NCI-H2081 treated with DMSO at 0.1 percent for 48 hours (cell line): ENCODE measurements at regions not wholly inside any gene's neighbourhood (a gene's known extent, or its start where the extent isn't known, plus 50 kb on each side); places are given as distances from the start of the nearest gene placed in this dataset.
A peak's percentile ranks its signal among the peaks of the same experiment; 100 is the strongest.

Source experiments
- DNase-seq: peaks from one replicate; lab custom pipeline; 2025; lab: John Stamatoyannopoulos, UW

- DNase-seq, result no peak
Measured at GRCh38 chr1:48164571-48164970, 57.9 kb upstream of the SLC5A9 start.

GRCh38 chr1:48160486-48161132 lies 61.9 kb upstream of the SLC5A9 start:
- DNase-seq, result no peak

GRCh38 chr1:48139275-48139674 lies 83.2 kb upstream of the SLC5A9 start:
- no peak for DNase-seq

GRCh38 chr1:48127735-48128685 lies 94.5 kb upstream of the SLC5A9 start:
- DNase-seq, result no peak

DNA sequence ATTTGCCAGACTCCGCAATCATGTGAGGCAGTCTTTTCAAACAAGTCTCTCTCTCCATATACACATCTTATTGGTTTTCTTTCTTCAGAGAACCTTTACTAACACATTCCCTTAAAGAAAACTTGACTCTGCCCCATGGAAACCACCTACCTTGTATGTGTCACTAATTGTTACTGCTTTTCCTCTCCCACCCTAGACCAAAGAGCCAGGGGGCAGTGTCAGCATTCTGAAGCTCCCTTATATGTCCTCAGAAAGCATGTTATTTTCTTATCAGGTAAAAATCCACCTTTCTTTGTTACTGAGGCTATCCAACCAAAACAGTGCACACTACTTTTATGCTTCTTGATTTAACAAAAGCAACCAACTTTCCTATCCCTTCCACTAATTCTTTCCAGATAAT lies 98.9 kb upstream of the SLC5A9 start:
- DNase-seq, result no peak

- DNase-seq, result no peak
Measured at GRCh38 chr1:48121955-48122354, 100.6 kb upstream of the SLC5A9 start.

DNA sequence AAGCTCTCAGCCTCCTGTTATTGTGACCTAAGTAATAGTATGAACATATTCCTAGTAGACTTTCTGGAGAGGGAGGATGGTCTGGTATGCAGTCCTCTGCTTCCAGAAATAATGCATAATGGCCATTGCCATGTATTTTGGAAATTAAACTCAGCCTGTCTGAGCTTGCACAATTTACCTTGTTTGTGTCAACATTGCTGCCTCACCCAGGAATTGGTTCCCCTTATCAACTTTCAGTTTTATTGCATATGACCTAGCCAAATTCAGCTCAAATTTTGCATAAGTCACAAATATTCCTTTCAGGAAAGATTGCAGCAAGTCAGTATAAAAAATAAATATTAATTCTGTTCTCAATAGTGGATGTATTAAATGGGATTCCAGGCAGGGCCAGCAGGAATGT lies 101.9 kb upstream of the SLC5A9 start:
- no peak for DNase-seq

- no peak for DNase-seq
Measured at GRCh38 chr1:48115835-48116234, 106.7 kb upstream of the SLC5A9 start.

DNA sequence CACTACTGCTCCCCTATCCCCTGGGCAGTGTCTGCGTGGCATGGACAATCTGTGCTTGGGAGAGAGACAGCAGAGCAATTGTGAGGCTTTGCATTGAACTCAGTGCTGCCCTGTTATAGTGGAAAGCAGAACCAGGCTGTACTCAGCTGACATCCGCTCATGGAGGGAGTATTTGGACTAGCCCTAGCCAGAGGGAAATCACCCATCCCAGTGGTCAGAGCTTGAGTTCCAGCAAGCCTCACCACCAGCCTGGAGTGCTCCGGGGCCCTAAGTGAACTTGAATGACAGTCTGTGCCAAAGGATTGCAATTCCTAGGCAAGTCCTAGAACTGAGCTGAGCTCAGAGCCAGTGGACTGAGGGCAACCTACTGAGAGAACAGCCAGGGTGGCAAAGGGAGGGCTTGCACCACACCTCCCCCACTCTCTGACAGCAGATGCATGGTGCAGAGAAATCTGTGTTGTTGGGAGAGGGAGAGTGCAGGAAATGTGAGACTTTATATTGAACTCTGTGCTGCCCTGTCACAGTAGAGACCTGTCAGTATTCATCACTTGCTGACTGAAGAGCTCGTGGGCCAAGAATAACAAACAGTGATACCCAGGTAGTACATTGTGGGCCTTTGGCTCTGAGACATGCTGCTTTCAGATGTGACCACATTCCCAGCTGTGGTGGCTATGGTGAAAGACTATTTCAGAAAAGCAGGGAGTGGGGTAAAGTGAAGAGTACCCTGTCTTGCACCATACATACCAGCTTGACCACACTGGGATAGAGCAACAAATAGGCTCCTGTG lies 107.7 kb upstream of the SLC5A9 start:
- no peak for DNase-seq

DNA sequence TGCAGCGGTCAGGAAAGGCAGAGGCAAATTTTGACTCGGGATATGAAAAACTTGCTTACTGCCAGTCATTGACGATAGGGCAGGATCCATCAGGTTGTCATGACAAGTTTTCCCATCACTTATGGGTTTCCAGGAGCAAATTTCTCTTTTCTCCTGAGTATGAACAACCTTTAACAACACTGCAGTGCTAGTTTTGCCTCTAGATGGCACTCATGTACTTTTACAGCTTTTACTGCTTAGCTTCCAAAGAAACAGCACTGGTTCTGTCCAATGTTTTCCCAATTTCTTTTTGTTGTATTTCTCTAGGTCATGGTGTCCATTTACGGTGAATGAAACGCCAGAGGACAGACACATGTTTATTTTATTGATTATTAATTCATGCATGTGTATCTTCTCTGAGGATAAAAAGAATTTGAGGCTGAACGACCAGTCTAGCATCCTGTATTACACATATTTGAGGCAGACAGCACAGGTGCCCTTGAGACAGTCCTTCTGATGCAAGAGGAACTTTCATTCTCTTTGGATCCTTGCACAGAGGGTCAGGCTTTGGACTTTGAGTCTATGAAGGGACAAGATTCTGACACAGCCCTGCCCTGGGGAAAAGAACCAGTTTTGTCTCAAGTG lies 112.3 kb upstream of the TRABD2B start:
- DNase-seq, result peak; percentile 23

GRCh38 chr1:48107516-48107915 lies 110.3 kb upstream of the TRABD2B start:
- no peak for DNase-seq

DNA sequence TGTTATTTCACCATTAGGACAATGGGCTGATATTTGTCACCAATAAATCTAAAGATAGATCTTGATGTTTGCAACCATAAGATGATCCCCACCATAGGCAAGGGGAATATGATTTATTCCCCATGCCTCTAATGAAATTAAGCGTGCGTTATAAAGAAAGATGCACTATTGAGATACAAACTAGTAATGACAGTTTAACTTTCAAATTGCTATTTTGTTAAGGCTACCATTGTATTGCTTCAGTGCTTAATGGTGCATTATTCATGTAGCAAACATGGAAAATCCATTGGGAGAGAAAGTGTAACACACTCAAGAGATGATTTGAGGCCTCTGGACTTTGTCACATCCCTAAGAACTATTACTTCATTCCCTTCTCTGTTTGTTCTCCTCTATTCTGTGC lies 108.9 kb upstream of the TRABD2B start:
- DNase-seq, result no peak

DNA sequence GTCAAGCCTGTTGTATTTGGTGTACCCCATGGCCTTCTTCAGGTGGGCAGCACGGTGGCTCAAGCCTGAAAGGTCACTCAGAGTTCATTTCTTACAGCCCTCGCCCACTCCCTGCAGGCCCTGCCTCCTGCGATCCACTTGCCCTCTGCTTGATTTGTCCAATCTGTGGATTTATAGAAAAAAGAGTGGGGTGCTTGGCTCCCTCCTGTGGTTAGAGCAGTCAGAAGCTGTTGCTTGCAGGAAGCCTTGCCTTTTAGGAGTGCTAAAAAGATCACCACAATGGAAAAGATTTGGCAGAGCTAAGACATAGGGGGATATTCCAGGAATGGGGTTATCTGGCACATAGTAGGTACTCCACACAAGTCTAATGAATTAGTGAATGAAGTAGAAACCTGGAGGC lies 108.0 kb upstream of the TRABD2B start:
- DNase-seq, result no peak

DNA sequence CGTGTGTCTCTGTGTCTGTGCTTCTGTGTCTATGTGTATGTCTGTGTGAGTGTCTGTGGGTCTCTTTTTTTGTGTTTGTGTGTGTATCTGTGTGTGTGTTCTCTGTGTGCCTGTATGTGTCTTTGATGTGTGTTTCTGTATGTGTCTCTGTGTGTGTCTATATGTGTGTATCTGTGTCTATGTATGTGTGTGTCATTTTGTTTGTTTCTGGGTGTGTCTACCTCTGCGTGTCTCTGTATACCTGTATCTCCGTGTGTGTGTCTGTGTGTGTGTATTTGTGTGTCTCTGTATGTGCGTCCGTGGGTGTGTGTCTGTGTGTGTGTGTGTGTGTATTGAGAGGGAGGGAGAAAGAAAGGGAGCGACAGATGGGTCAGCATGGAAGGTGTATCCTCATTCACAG lies 106.3 kb upstream of the TRABD2B start:
- no peak for DNase-seq

GRCh38 chr1:48102766-48103165 lies 105.6 kb upstream of the TRABD2B start:
- no peak for DNase-seq

DNA sequence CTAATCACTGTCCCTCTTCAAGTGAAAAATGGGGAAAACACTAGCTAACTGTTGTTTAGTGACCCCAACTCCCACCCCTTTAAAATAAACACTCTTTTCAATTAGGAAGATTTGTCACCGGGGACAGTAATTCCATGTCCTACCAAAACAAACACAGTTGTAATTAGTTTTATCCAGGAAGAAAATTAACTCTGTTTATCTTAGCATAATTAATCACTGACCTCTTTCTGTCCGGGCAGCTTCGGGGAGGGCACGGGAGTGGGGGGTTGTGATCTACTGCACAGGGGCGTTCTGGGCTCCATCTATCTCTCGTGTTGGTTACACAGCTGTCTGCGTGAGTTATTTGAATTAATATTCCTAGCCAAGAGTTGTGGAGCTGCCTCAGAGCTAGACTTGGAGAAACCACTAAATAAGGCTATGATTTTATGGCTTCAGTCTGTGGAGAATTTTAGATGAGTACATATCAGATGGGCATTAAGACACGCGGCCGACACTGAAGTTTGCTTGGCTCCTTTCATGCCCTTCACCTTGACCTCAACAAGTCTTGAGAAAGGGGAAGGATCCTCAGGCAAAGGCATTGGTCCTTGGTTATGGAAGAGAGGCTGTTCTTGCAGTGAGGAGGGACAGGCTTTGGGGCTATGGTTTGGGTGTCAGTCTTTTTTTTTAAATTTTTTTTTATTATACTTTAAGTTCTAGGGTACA lies 102.0 kb upstream of the TRABD2B start:
- peak; percentile 8 for DNase-seq

DNA sequence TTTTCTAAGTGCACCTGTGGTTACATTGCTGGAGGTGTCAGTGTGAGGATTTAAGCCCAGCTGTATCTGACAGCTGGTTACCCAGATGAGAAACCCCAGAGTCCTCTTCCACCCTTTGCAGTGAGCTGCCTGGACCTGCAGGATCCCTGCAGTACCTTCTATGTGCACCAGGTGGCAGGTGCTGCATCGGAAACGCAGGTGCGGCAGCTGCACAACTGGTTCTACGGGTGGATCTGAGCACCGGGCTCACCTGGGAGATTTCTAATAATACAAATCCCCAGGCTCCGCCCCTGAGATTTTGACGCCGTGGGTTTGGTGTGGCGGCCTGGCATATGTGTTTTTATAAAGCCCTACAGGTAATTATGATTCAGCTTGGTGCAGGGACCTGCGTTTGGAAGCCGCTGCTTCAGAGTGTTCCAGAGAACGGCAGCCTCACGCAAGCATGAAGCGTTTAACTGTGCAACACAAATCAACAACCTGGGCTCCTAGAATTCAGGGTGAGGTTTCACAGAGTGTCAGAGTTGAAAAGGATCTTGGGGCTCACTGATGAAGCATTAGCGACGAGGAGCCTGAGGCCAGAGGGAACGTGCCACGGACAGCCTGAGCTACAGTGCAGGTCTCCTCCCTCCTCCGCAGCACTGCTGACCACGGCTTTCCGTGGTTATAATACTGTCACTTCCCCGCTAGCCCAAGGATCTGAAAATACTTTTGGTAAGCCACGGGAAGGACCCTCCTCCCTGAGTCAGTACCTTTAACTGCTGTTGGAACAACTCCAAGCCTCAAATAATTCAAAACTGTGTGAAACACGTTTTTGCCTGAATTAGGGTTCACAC lies 96.7 kb upstream of the TRABD2B start:
- peak; percentile 57 for DNase-seq

- DNase-seq, result no peak
Measured at GRCh38 chr1:48093147-48093546, 96.0 kb upstream of the TRABD2B start.

DNA sequence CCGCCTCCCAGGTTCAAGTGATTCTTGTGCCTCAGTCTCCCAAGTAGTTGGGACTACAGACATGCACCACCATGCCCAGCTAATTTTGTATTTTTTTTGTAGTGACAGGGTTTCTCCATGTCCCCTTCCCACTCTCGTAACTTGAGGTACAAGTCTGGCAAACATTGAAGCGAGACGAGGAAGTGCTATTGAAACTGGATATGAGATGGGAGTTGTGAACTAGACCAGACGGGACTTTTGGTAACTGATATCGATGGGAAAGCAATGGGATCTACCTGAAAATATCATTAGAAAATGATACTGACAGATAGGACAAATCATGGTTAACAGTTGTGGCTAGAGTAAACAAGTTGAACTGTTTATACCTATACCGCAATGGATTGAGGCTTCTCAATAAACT lies 95.2 kb upstream of the TRABD2B start:
- DNase-seq, result no peak

DNA sequence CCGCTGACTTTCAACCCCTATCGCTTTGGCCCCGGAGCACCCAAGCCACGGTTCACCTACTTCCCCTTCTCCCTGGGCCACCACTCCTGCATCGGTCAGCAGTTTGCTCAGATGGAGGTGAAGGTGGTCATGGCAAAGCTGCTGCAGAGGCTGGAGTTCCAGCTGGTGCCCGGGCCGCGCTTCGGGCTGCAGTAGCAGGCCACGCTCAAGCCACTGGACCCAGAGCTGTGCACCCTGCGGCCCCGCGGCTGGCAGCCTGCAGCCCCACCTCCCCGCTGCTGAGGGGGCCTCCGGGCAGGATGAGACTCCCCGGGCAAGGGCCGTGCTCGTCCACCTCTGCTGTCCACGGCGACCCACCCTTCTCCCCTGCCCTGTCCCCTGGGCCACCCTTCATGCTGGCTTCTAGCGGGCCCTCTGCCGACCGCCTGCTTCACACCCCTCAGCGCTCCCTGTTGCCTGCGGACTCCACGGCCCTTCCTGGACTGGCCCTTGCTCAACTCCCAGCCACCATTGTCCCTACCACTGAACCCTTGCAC lies 92.2 kb upstream of the TRABD2B start:
- DNase-seq, result no peak
